ENCODE measurements at regions not wholly inside any gene's neighbourhood (a gene's known extent, or its start where the extent isn't known, plus 50 kb on each side); places are given as distances from the start of the nearest gene placed in this dataset.

GRCh38 chr12:97313471-97314190 lies 149.0 kb upstream of the RMST start:
- Histone ChIP-seq H3K9ac (ENCODE audit: low read length) (no peak overlapping the region), H3K36me3 (ENCODE audit: control insufficient read depth in 1 of 2, insufficient read depth in 2 of 2, low read length in 2 of 2) (no peaks in the 10 kb centered on the region), H3K9me3 (ENCODE audit: control insufficient read depth in 1 of 2, insufficient read depth in 1 of 2, low read depth in 1 of 2, low read length in 2 of 2) (no peaks in the 10 kb centered on the region), H2AFZ (ENCODE audit: low read depth, low read length, poor library complexity, severe bottlenecking) (no peak overlapping the region), H3K4me2 (ENCODE audit: low read length) (no peak overlapping the region), H3K9me2 (ENCODE audit: insufficient read depth) (no peaks in the 10 kb centered on the region), H4K20me1 (ENCODE audit: insufficient read depth) (no peaks in the 10 kb centered on the region), H3K27ac (ENCODE audit: low read depth, low read length) (no peak overlapping the region), H3K4me3 (replicated peaks in 1 of 2; ENCODE audit: low read depth in 1 of 2, low read length in 2 of 2) (no peak overlapping the region), H3K4me1 (ENCODE audit: control insufficient read depth in 1 of 2, insufficient read depth in 2 of 2, low read length in 2 of 2) (no peaks in the 10 kb centered on the region), H3K79me2 (ENCODE audit: insufficient read depth, low read length) (no peaks in the 10 kb centered on the region), H3K27me3 (ENCODE audit: insufficient read depth, low read length) (peaks cover 15% of the 10 kb centered on the region; the same call in 1 of the 2 replicates)
- ChIA-PET CTCF (no interaction called here), POLR2A (no interaction called here), RAD21 (ENCODE audit: low non-redundant PET in 1 of 2, low total read pairs in 2 of 2, uncharacterized antibody in 2 of 2, unreplicated experiment in 2 of 2) (no interaction called here)
- no peak for TF ChIP-seq EZH2phosphoT487 (IDR thresholded peaks at IDR 0.05; ENCODE audit: borderline replicate concordance)
- no peak for TF ChIP-seq ELF1 (IDR thresholded peaks at IDR 0.05; ENCODE audit: borderline replicate concordance, low read depth)
- TF ChIP-seq YY1 (IDR thresholded peaks at IDR 0.05; ENCODE audit: extremely low read depth, insufficient replicate concordance, low read depth, low read length), result no peak
- intact Hi-C loops (cut with micrococcal nuclease), result no loop called here
- BruUV-seq (replicated peaks), result no TSS peak
- no peak for ATAC-seq
- no peak for DNase-seq (ENCODE audit: low read depth, low spot score)

DNA sequence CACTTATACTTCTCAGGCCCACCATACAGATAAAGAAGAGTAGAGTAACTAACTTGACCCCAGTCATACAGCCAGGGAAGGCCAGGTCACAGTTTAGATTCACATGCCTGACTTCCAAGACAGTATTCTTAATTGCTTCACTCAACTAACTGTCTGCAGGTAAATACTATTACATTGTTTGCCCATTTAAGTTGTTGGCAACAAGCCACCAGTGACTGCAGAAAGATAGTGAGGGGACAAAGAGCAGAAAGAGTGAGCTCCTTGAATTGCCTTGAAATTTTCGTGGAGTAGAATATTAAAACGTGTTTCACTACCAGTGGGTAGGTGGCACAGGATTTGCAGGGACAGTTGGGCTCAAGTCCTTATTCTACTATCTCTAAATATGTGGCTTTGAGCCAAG lies 146.3 kb upstream of the RMST start:
- DNase-seq (ENCODE audit: low read depth, low spot score), result no peak
- H3K9me3 ChIP-seq (ENCODE audit: control insufficient read depth in 1 of 2, insufficient read depth in 1 of 2, low read depth in 1 of 2, low read length in 2 of 2), result no peaks in the 10 kb centered on the region
- intact Hi-C loops (cut with micrococcal nuclease), result no loop called here
- no peak overlapping the region for H2AFZ ChIP-seq (ENCODE audit: low read depth, low read length, poor library complexity, severe bottlenecking)
- ChIA-PET RAD21 (ENCODE audit: low non-redundant PET in 1 of 2, low total read pairs in 2 of 2, uncharacterized antibody in 2 of 2, unreplicated experiment in 2 of 2) (no interaction called here), CTCF (no interaction called here), POLR2A (no interaction called here)
- H3K9ac ChIP-seq (ENCODE audit: low read length), result no peak overlapping the region
- H3K27ac ChIP-seq (ENCODE audit: low read depth, low read length), result no peak overlapping the region
- no peaks in the 10 kb centered on the region for H3K36me3 ChIP-seq (ENCODE audit: control insufficient read depth in 1 of 2, insufficient read depth in 2 of 2, low read length in 2 of 2)
- no peaks in the 10 kb centered on the region for H3K79me2 ChIP-seq (ENCODE audit: insufficient read depth, low read length)
- no TSS peak for BruUV-seq (replicated peaks)
- H3K9me2 ChIP-seq (ENCODE audit: insufficient read depth), result no peaks in the 10 kb centered on the region
- no peaks in the 10 kb centered on the region for H4K20me1 ChIP-seq (ENCODE audit: insufficient read depth)
- H3K4me3 ChIP-seq (replicated peaks in 1 of 2; ENCODE audit: low read depth in 1 of 2, low read length in 2 of 2), result no peak overlapping the region
- TF ChIP-seq ZBTB33 (IDR thresholded peaks at IDR 0.05; ENCODE audit: extremely low read depth, insufficient replicate concordance, low read length) (no peak), ZNF274 (IDR thresholded peaks at IDR 0.05; ENCODE audit: low read depth, low read length) (no peak), TCF7L2 (IDR thresholded peaks at IDR 0.05; ENCODE audit: borderline replicate concordance, extremely low read depth, insufficient read depth, insufficient read length) (no peak), YY1 (IDR thresholded peaks at IDR 0.05; ENCODE audit: extremely low read depth, insufficient replicate concordance, low read depth, low read length) (no peak), POLR2A (IDR thresholded peaks at IDR 0.05; ENCODE audit: borderline replicate concordance, extremely low read depth, insufficient read depth, insufficient read length) (no peak), SIN3A (IDR thresholded peaks at IDR 0.05; ENCODE audit: low read depth) (no peak), JUND (IDR thresholded peaks at IDR 0.05) (no peak), ATF3 (IDR thresholded peaks at IDR 0.05) (no peak)
- TF ChIP-seq, protein P1, sequence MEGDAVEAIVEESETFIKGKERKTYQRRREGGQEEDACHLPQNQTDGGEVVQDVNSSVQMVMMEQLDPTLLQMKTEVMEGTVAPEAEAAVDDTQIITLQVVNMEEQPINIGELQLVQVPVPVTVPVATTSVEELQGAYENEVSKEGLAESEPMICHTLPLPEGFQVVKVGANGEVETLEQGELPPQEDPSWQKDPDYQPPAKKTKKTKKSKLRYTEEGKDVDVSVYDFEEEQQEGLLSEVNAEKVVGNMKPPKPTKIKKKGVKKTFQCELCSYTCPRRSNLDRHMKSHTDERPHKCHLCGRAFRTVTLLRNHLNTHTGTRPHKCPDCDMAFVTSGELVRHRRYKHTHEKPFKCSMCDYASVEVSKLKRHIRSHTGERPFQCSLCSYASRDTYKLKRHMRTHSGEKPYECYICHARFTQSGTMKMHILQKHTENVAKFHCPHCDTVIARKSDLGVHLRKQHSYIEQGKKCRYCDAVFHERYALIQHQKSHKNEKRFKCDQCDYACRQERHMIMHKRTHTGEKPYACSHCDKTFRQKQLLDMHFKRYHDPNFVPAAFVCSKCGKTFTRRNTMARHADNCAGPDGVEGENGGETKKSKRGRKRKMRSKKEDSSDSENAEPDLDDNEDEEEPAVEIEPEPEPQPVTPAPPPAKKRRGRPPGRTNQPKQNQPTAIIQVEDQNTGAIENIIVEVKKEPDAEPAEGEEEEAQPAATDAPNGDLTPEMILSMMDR (IDR thresholded peaks at IDR 0.05 in 2 of 3, conservative IDR thresholded peaks at IDR 0.05 in 1 of 3; ENCODE audit: borderline replicate concordance in 1 of 3, insufficient read depth in 1 of 3, low read depth in 2 of 3, low read length in 2 of 3), result no peak
- no peaks in the 10 kb centered on the region for H3K4me1 ChIP-seq (ENCODE audit: control insufficient read depth in 1 of 2, insufficient read depth in 2 of 2, low read length in 2 of 2)
- ATAC-seq, result no peak
- H3K4me2 ChIP-seq (ENCODE audit: low read length), result no peak overlapping the region
- H3K27me3 ChIP-seq (ENCODE audit: insufficient read depth, low read length), result peaks cover 15% of the 10 kb centered on the region; the same call in 1 of the 2 replicates

Measured in HCT116 (cell line).